SK-N-MC (cell line): ENCODE measurements at regions not wholly inside any gene's neighbourhood (a gene's known extent, or its start where the extent isn't known, plus 50 kb on each side); places are given as distances from the start of the nearest gene placed in this dataset.
"Not testable (repeated sequence)": the region's sequence is repeated elsewhere in the genome, so short reads cannot be mapped to it uniquely, and the experiment has no call there.

Source experiments
- DNase-seq: peaks from one replicate; pipeline ENCODE4 v3.0.0-alpha.2; 2011; ENCODE audit warnings: low read depth, low spot score
- H3K27ac ChIP-seq: fragments of 200-600 bp; sonication (generic); 2 replicates; pipeline ENCODE4 v1.5.1; 2016; ENCODE audit warnings: mixed run types
- H3K36me3 ChIP-seq: fragments of 200-600 bp; sonication (generic); 2 replicates; pipeline ENCODE4 v1.6.1; 2017; ENCODE audit warnings: antibody characterized with exemption, low read length, mixed read lengths; ENCODE audit not compliant: insufficient read depth
- H3K4me3 ChIP-seq: fragments of 200-600 bp; sonication (generic); 2 replicates; pipeline ENCODE4 v1.5.1; 2016
- H3K9ac ChIP-seq: fragments of 200-600 bp; sonication (generic); 2 replicates; pipeline ENCODE4 v1.8.0; 2017; ENCODE audit warnings: mixed run types, mixed read lengths; ENCODE audit not compliant: insufficient read length
- H3K9me3 ChIP-seq: fragments of 200-600 bp; sonication (generic); 2 replicates; pipeline ENCODE4 v1.6.1; 2017; ENCODE audit warnings: low read depth, mild to moderate bottlenecking, antibody characterized with exemption, low read length, moderate library complexity, mixed read lengths
- EZH2 ChIP-seq: fragments of 200-600 bp; sonication (generic); IDR thresholded peaks from one replicate; pipeline ENCODE4 v1.6.1; 2017; ENCODE audit warnings: antibody characterized with exemption
- FOXP2 ChIP-seq: optimal IDR thresholded peaks from 2 replicates; pipeline ENCODE3; 2011; ENCODE audit warnings: mild to moderate bottlenecking, moderate library complexity; ENCODE audit not compliant: insufficient read depth; ENCODE audit errors: extremely low read length, control extremely low read depth
- POLR2AphosphoS5 ChIP-seq: IDR thresholded peaks from 2 replicates; pipeline ENCODE4 v1.6.1; 2012; ENCODE audit warnings: mild to moderate bottlenecking, low read depth, low read length, borderline replicate concordance

DNA sequence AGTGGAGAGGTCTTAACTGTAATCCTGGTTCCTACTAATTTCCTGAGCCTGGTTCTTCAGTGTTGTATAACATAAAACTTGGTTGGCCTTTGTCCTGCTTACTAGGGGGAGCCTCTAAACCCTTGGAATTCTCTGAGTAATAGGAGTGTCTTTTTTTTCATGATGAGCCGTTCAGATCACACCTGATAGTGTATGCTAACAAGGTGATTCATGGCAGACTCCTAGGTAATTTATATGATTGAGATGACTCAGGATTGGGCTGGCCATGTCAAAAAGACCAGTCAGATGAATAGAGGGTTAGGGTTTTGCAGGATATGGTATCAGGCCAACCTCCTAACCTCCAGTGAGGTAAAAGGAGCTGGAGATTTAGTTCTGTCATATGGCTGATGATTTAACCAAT is 135.8 kb upstream of the KLF12 start:
- no peaks in the 10 kb centered on the region for H3K9me3 ChIP-seq
- TF ChIP-seq FOXP2 (no peak), EZH2 (no peak), POLR2AphosphoS5 (no peak)

DNA sequence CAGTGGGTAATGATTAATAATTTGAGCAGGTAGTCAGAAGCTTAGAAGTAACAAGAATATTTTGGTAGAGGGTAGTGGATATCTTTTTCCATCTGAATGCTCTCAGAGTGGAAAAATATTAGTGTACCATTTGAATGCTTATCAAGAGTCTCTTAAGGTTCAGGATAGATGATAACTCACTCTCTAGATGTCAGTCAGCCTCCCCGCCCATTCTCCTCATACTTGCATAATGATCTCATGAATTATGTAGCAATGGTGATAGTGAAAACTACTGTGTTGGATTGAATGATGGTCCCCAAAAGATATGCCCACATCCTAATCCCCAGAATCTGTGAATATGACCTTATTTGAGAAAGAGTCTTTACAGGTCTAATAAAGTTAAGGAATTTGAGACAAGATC is 132.7 kb upstream of the KLF12 start:
- DNase-seq: no peak
- Histone ChIP-seq H3K9ac (no peak overlapping the region), H3K4me3 (no peak overlapping the region), H3K9me3 (no peaks in the 10 kb centered on the region), H3K36me3 (no peaks in the 10 kb centered on the region), H3K27ac (no peak overlapping the region)
- no peak for TF ChIP-seq FOXP2
- no peak for TF ChIP-seq POLR2AphosphoS5
- no peak for TF ChIP-seq EZH2

More for the DNA sequence above, 135.8 kb upstream of the KLF12 start:
- no peak for DNase-seq
- no peaks in the 10 kb centered on the region for H3K36me3 ChIP-seq
- H3K9ac ChIP-seq: no peak overlapping the region
- no peak overlapping the region for H3K4me3 ChIP-seq
- no peak overlapping the region for H3K27ac ChIP-seq

DNA sequence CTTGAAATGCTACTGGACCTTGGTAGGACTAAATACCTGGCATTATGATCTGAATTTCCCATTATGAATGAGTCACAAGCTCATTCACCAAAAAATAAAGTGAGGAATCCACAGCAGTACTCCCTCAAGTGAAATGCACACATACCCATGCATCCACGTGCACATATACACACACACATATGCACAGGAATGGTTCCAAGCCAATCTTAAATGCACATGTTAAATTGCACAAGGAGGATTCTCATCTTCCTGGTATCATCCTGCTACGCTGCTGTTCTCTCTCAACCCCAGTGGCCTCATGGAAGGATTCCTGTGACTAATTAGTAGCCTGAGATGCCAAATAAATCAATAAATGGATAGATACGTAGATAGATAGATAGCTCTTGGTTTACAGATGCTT is 132.1 kb upstream of the KLF12 start:
- Histone ChIP-seq H3K9ac (no peak overlapping the region), H3K27ac (no peak overlapping the region), H3K4me3 (no peak overlapping the region), H3K36me3 (no peaks in the 10 kb centered on the region), H3K9me3 (no peaks in the 10 kb centered on the region)
- DNase-seq: no peak
- TF ChIP-seq POLR2AphosphoS5: no peak

DNA sequence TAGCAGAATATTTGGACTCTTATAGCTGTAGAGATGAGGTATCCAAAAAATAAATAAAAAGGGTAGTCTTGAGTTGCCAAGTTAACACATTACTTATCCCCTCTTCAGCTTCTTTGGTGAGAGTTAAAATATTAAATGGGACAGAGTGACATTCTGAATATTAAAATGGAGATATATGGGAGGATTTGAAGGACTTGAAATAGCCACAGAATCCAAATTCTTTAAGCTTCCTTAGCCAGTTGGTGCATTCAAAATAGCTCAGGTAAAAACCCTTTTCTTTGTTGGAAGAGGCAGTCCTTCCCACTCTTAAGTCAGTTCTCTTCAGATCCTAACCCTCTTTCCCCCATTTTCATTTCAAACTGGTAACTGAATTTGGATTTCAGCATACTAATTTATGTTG is 130.1 kb upstream of the KLF12 start:
- DNase-seq: no peak
- no peak overlapping the region for H3K9ac ChIP-seq
- TF ChIP-seq EZH2 (no peak), POLR2AphosphoS5 (no peak), FOXP2 (no peak)

DNA sequence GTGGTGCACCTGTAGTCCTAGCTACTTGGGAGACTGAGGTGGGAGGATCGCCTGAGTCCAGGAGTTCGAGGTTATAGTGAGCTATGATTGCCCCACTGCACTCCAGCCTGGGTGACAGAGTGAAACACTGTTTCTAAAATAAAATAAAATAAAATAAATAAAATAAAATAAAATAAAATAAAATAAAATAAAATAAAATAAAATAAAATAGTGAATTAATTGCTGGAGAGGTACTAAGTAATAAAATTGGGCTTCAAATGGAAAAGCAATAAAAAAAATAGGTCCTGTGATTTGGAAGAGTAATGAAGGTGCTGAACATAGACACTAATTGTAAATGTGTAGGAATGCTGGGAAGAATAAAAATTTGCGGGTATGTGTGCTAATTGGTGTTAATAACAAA is 126.2 kb upstream of the KLF12 start:
- not testable (repeated sequence) for H3K27ac ChIP-seq, DNase-seq, H3K9ac ChIP-seq, H3K4me3 ChIP-seq, H3K9me3 ChIP-seq, H3K36me3 ChIP-seq

More for the DNA sequence above, 130.1 kb upstream of the KLF12 start:
- no peaks in the 10 kb centered on the region for H3K36me3 ChIP-seq
- no peak overlapping the region for H3K4me3 ChIP-seq
- no peaks in the 10 kb centered on the region for H3K9me3 ChIP-seq
- no peak overlapping the region for H3K27ac ChIP-seq

DNA sequence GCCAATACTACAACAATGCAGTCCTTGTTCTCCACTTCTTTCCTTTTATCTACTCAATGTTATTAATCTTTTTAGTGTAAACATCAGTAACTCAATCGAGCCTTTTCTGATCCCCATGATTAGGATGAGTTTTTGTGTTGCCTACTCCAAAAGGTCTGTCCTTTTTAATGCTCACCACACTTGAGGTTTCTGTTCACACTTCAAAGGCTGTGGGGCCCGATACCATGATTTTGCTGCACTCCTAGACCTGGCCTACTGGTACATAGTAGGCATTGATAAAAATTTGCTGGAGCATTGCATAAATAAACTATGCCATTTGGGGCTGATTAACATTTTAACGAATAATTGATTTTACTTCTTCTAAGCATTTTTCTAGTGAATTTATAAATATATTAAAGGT is 125.4 kb upstream of the KLF12 start:
- Histone ChIP-seq H3K9me3 (no peaks in the 10 kb centered on the region), H3K36me3 (no peaks in the 10 kb centered on the region), H3K9ac (no peak overlapping the region), H3K4me3 (no peak overlapping the region), H3K27ac (no peak overlapping the region)
- TF ChIP-seq POLR2AphosphoS5 (no peak), EZH2 (no peak), FOXP2 (no peak)
- no peak for DNase-seq

DNA sequence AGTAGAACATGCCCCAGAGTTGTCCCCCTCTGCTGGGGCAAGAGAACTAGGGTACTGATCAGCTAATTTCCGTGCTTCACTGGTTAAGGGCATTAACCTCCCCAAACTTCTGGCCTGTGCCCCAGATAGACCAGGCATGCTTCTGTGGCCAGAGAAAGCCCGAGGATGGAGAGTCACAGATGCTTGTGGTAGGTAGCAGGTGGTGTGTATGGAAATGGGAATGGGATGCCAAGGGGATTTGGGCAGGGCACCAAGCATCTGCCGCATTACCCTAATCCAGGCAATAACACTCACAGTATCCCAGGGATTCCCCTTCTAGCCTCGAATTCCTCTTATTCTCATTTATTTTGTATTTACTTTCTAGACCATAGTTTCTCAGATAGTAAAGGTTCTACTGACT is 124.8 kb upstream of the KLF12 start:
- no peak overlapping the region for H3K9ac ChIP-seq
- TF ChIP-seq POLR2AphosphoS5: no peak
- TF ChIP-seq EZH2: no peak
- no peak for TF ChIP-seq FOXP2
- no peaks in the 10 kb centered on the region for H3K36me3 ChIP-seq
- DNase-seq: no peak
- H3K27ac ChIP-seq: no peak overlapping the region
- H3K4me3 ChIP-seq: no peak overlapping the region
- no peaks in the 10 kb centered on the region for H3K9me3 ChIP-seq

DNA sequence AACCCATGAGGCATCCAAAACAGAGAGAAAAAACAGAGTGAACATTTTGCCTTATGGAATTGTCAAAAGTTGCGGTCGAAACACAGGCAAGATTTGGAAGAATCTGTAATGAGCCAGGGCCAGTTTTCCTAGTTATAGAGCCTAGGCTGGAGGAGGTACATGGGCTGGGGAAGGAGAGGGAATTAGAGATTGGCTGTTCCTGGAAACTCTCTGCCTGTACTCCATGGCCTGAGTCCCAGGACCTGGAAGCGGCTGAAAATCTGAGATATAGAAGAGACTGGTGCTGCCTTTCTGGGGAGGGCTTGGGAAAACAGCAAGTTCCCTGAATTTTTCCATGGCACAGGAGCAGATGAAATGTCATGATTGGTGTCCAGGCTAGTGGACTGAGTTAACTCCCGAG is 122.8 kb upstream of the KLF12 start:
- TF ChIP-seq EZH2 (no peak), FOXP2 (no peak), POLR2AphosphoS5 (no peak)

DNA sequence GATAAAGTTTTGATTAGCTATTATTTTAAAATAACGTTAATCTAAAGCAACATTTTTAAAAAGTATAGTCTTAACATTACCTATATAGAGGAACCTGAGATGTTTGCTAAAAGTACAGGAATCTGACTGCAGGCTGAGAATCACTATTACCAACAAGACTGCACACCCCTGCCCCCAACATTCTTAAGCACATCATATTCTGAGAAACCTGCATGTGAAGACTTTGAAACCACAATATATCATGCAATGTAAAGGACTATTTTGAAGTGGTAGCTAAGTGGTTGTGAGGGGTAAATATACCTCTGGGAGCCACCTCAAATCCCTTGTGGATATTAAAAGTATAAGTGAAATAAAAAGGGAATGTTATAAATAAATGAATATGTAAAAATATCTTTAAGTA is 119.0 kb upstream of the KLF12 start:
- no peak overlapping the region for H3K9ac ChIP-seq
- H3K36me3 ChIP-seq: no peaks in the 10 kb centered on the region
- no peak for DNase-seq
- TF ChIP-seq POLR2AphosphoS5 (no peak), FOXP2 (no peak), EZH2 (no peak)
- H3K27ac ChIP-seq: no peak overlapping the region
- H3K4me3 ChIP-seq: no peak overlapping the region
- H3K9me3 ChIP-seq: no peaks in the 10 kb centered on the region

More for the DNA sequence above, 122.8 kb upstream of the KLF12 start:
- H3K9me3 ChIP-seq: no peaks in the 10 kb centered on the region
- no peak overlapping the region for H3K9ac ChIP-seq
- H3K36me3 ChIP-seq: no peaks in the 10 kb centered on the region
- H3K27ac ChIP-seq: no peak overlapping the region
- DNase-seq: no peak
- H3K4me3 ChIP-seq: no peak overlapping the region
